ENCODE measurements at regions not wholly inside any gene's neighbourhood (a gene's known extent, or its start where the extent isn't known, plus 50 kb on each side); places are given as distances from the start of the nearest gene placed in this dataset.

GRCh38 chr12:74120644-74121043 is 417.0 kb upstream of the ATXN7L3B start:
- Histone ChIP-seq H3K27ac (no peak overlapping the region), H3K4me1 (no peaks in the 10 kb centered on the region), H3K27me3 (no peaks in the 10 kb centered on the region), H3K4me3 (no peak overlapping the region), H3K36me3 (no peaks in the 10 kb centered on the region), H3K9me3 (no peaks in the 10 kb centered on the region)
- no peak for FAIRE-seq
- DNase-seq, result no peak
- intact Hi-C loops (cut with DNase I), result no loop called here
- no peak for TF ChIP-seq CTCF (IDR thresholded peaks at IDR 0.05)
- no peak for ATAC-seq
- 50 to 52% methylated on average over 1 of the region's 1 CpG for WGBS, 2 donors

GRCh38 chr12:74129702-74130101 is 407.9 kb upstream of the ATXN7L3B start:
- intact Hi-C loops (cut with DNase I), result no loop called here
- FAIRE-seq (no peak), DNase-seq (no peak), ATAC-seq (no peak)
- TF ChIP-seq CTCF (IDR thresholded peaks at IDR 0.05), result no peak
- WGBS, 2 donors, result 57 to 63% methylated on average over 2 of the region's 2 CpGs
- Histone ChIP-seq H3K27me3 (no peaks in the 10 kb centered on the region), H3K4me3 (no peak overlapping the region), H3K36me3 (no peaks in the 10 kb centered on the region), H3K4me1 (no peaks in the 10 kb centered on the region), H3K27ac (no peak overlapping the region), H3K9me3 (no peaks in the 10 kb centered on the region)

GRCh38 chr12:74144396-74144795 is 393.2 kb upstream of the ATXN7L3B start:
- intact Hi-C loops (cut with DNase I), result no loop called here
- 81 to 88% methylated on average over 4 of the region's 4 CpGs for WGBS, 2 donors
- no peak for FAIRE-seq

GRCh38 chr12:74145328-74145727 is 392.3 kb upstream of the ATXN7L3B start:
- DNase-seq (no peak), ATAC-seq (no peak), FAIRE-seq (no peak)
- Histone ChIP-seq H3K9me3 (no peaks in the 10 kb centered on the region), H3K4me1 (no peaks in the 10 kb centered on the region), H3K27ac (no peak overlapping the region), H3K36me3 (no peaks in the 10 kb centered on the region), H3K27me3 (no peaks in the 10 kb centered on the region), H3K4me3 (no peak overlapping the region)
- TF ChIP-seq CTCF (IDR thresholded peaks at IDR 0.05), result no peak
- intact Hi-C loops (cut with DNase I), result no loop called here
- 26 to 31% methylated on average over 1 of the region's 1 CpG for WGBS, 2 donors

More at GRCh38 chr12:74144396-74144795, 393.2 kb upstream of the ATXN7L3B start:
- no peak for TF ChIP-seq CTCF (IDR thresholded peaks at IDR 0.05)
- no peak overlapping the region for H3K27ac ChIP-seq
- DNase-seq (no peak), ATAC-seq (no peak)
- H3K4me3 ChIP-seq, result no peak overlapping the region
- H3K27me3 ChIP-seq, result no peaks in the 10 kb centered on the region
- H3K36me3 ChIP-seq, result no peaks in the 10 kb centered on the region
- no peaks in the 10 kb centered on the region for H3K9me3 ChIP-seq
- H3K4me1 ChIP-seq, result no peaks in the 10 kb centered on the region

GRCh38 chr12:74148849-74149248 is 388.8 kb upstream of the ATXN7L3B start:
- DNase-seq, result no peak
- Histone ChIP-seq H3K36me3 (no peaks in the 10 kb centered on the region), H3K4me3 (no peak overlapping the region), H3K27ac (no peak overlapping the region), H3K27me3 (no peaks in the 10 kb centered on the region), H3K4me1 (no peaks in the 10 kb centered on the region), H3K9me3 (no peaks in the 10 kb centered on the region)
- TF ChIP-seq CTCF (IDR thresholded peaks at IDR 0.05), result no peak
- FAIRE-seq, result no peak
- ATAC-seq, result no peak
- WGBS, 2 donors, result 58 to 66% methylated on average over 2 of the region's 2 CpGs
- intact Hi-C loops (cut with DNase I), result no loop called here
